ENCODE measurements at regions not wholly inside any gene's neighbourhood (a gene's known extent, or its start where the extent isn't known, plus 50 kb on each side); places are given as distances from the start of the nearest gene placed in this dataset.
"Not testable (repeated sequence)": the region's sequence is repeated elsewhere in the genome, so short reads cannot be mapped to it uniquely, and the experiment has no call there.

- no peak for DNase-seq
Observed at GRCh38 chr6:56838016-56838555, 116.8 kb upstream of the BEND6 start.

DNA sequence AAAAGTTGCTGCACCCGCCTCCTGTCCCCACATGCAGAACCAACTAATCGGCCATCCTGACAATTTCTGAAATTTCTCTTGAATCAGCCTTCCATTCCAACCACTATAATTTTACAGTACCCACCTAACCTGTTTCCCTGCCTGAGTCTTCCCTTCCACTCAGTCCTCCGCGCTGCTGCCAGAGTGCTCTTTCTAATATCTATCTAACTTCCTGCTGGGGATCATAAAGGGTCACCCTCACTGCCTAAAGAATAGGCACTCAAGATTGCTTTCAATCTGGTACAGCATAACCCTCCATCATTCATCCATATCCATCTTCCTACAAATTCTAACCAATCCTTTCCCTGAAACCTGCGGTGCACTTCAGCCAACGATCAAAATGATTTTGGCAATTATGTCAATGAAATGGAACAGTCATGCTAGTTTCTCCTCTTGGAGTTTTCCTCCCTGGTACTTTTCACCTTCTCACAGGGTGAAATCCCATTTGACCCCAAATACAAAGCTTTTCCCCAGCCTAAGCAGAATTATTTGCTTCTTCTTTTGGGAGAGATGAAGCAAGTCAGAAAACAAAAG is 117.5 kb upstream of the BEND6 start:
- DNase-seq, result no peak

- no peak for DNase-seq
Observed at GRCh38 chr6:56835612-56836011, 119.3 kb upstream of the BEND6 start.

DNA sequence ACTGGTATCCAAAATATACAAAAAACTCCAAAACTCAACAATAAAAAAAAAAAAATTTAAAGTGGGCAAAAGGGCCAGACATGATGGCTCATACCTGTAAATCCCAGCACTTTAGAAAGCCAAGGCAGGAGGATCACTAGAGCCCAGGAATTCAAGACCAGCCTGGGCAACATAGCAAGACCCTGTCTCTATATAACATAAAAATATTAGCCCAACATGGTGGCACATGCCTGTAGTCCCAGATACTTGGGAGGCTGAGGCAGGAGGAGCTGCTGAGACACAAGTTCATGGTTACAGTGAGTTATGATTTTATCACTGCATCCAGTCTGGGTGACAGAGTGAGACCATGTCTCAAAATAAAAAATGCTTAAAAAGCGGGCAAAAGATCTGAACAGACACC is 121.0 kb upstream of the BEND6 start:
- no peak for DNase-seq

- DNase-seq, result no peak
Observed at GRCh38 chr6:56833127-56833791, 121.6 kb upstream of the BEND6 start.

DNA sequence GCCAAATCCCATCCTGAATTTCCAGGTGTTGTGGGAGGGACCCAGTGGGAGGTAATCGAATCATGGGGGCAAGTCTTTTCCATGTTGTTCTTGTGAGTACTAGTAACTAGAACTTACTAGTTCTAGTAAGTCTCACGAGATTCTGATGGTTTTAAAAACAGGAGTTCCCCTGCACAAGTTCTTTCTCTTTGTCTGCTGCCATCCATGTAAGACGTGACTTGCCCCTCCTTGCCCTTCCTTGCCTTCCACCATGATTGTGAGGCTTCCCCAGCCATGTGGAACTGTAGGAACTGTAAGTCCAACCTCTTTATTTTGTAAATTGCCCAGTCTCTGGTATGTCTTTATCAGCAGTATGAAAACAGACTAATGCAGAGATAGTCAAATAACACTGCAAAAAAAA is 122.7 kb upstream of the BEND6 start:
- DNase-seq, result no peak

DNA sequence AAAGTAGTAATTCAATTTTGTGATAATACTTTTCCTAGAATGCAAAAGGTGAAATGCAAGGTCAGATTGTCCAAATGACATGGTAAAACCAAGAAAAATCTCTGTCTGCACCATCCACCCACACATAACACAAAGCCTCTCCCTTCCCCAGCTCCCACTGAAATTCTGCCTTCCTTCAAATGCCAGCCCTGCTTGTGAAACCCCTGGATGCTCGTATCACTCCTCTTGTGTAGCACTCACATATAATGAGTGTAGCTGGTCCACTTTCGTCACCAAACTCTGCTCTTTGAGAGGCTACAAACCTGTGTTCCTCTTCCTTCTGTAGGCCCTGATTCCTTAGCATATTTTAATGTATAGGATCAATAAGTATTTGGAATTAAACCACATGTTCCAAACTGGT is 123.6 kb upstream of the BEND6 start:
- no peak for DNase-seq

DNA sequence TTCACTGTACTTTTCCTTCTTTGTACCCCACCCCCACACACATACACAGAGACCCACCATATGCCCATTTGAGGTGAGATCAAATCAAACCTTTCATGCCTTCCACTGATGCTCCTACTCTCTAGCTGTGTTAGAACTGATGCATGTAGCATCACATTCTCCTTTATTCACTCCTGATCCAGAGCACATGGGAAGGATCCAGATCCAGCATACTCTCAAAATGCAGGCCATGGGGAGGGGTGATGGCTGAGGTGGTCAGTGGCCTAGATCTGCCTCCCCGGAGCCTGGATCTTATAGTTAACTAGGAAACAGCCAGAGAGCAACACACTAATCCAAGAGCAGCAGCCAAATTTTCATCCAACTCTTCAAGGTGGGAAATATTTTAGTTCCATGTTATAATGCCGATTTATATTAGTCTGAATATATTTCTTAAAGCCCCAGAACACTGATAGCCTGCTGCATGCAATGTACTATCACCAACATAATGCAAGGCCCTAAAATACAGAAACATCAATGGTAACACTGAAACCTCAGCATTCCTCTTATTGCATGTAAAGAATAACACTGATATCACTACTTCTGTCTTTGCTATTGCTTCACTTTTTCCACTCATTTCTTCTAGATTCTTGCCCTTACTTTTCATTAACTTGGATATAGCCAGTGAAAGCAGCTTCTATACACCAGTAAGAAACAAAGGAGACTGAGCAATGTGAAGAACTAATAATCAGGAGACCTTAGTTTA is 126.8 kb upstream of the BEND6 start:
- DNase-seq, result no peak

GRCh38 chr6:56824431-56824830 is 130.5 kb upstream of the BEND6 start:
- not testable (repeated sequence) for DNase-seq

GRCh38 chr6:56821005-56821432 is 133.9 kb upstream of the BEND6 start:
- DNase-seq, result no peak

GRCh38 chr6:56820060-56820459 is 134.8 kb upstream of the BEND6 start:
- no peak for DNase-seq

DNA sequence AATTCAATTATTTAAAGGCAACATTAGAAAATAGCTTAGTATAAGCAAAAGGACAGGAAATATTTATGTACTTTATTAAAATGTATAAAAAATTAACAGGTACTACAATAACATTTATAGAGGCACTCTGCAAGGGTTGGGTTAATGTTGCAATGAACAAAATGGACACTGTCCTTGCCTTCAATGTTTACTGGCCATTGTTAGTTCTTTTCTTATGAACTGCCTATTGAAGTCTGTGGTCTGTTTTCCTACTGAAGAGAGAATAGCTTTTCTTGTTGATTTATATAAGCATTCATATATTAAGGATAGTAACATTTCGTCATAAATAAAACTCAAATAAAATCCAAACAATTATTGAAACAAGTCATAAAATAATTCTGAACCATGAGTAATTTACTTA is 135.3 kb upstream of the BEND6 start:
- no peak for DNase-seq

GRCh38 chr6:56816370-56816769 is 138.5 kb upstream of the BEND6 start:
- DNase-seq, result no peak

DNA sequence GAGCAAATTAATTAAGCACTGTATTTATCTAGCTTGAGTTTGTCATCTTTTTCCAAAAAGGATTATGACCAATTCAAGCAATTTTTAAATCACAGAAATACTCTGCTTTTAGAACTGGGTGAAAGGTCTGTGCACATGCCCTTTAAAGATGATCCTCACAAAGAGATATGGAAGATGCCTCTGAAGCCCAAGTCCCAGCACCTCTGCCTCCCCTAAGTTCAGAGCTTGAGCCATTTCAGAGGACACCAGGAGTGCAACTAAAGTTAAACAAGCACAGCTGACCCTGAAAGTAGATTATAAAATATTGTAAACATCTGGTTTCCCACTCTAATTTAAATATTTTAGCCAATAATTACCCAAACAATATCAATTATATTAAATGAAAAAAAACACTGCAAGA is 139.5 kb upstream of the BEND6 start:
- DNase-seq, result no peak

GRCh38 chr6:56814802-56815201 is 140.1 kb upstream of the BEND6 start:
- no peak for DNase-seq

DNA sequence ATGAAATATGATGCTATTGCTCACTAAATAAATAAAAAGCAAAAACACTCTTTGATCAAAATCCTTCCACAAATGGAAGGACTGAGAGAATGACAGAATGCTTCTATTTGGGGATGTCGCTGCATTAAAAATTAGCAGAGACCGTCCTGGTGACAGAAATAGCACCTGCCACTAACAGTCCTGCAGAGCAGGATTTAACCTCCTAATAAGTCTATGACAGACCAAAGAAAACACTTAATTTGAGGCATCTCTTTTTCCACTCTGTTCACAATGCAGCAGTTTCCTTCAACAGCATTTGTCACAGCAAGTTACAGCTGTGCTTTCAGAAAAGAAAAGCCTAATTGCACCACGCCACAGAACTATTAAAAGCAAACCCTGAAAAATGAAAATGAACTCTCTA is 140.6 kb upstream of the BEND6 start:
- no peak for DNase-seq

- not testable (repeated sequence) for DNase-seq
Observed at GRCh38 chr6:56812851-56813250, 142.1 kb upstream of the BEND6 start.

DNA sequence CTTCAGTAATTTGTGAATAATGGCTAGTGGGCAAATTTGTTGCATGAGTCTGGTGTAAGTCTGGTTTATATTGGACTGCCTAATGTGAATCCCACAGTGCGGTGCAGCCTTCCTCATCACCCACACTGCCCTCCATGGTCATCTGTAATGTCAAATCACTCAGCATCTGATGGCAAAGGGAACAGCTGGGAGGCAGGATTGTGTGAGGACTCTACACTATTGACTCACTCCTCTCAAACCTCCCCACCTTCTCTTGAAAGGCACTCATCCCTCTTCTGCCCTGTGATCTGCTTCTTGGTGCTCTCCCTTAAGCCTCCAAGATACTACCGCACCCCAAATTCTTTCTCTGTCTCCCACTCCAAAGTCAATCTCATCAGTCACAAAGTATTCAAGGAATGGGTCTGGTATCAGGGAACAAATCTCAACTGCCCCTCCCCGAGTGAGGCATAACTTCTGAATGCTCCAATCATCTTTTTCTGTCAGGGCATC is 146.0 kb upstream of the BEND6 start:
- DNase-seq, result no peak

DNA sequence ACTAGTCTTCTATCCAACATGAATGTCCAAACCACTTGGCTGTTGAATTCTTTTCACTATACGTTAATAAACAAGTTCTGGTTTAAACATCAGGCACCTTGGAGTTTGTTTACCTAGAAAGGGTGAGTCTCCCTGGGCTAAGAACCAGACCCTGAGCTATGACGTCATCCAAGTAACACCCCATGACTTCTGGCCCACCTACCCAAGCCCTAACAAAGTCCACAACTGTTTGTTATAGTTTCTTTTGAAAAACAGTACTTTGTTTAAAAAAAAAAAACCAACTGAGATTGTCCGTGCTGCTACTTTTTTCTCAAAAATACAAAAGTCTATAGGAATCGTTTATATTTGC is 146.9 kb upstream of the BEND6 start:
- DNase-seq, result no peak

DNA sequence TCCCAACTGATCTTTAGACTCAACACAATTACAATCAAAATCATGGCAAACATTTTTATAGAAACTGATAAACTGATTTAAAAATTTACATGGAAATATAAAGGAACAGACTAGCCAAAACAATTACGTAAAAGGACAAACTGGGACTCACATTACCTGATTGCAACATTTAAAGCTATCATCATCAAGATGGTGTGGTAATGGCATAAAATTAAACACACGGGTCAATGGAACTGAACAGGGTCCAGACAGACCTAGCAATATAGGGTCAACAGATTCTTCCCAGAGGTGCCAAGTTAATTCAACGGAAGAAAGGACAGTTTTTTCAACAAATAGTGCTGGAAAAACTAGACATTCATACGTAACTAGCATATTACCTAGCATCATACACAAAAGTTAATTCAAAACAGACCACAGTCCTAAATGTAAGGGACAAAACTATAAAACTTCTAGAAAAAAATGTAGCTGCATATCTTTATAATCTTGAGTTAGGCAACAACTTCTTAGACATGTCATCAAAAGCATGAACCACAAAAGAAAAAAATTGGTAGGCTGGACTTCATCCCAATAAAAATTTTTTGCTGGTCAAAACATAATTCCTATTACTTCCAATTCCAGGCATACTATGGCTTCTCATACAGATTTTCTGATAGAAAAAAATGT is 147.4 kb upstream of the BEND6 start:
- no peak for DNase-seq

- DNase-seq, result no peak
Observed at GRCh38 chr6:56806368-56806767, 148.5 kb upstream of the BEND6 start.

DNA sequence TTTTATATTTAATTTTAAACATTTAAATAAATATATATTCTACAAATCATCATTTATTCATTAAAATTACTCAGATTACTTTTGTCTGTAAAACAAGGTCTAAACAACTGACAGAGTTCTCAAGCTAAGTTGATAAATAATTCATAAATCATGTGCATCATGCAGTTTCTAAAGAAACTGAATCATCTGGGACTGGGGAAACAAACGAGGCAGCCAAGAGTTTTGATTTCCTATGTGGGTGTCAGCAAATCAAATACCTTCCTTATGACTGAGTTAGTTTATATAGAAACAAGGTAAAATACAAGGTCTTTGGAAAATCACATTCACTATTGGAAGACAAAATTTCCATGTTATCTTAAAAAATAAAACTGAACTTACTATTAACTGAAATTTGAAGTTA is 149.9 kb upstream of the BEND6 start:
- DNase-seq, result no peak

DNA sequence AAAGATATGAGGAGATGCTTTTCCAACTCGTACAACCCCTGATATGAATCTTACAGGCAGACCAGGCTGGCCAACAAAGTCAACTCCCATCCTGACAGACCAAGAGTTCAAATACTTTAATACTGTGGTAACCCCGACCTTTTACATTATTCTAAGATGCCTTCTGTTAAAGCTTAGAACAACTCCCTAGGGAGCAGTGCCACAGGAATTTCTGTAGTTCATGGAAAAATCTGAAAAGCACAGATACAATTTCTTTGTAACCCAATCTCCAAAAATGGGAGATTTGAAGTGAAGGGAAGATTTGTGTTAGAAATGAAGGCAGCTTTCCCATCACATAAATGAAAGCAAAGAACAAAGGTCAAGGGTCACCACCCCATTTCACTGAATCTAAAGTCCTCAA is 151.3 kb upstream of the BEND6 start:
- DNase-seq, result no peak

- no peak for DNase-seq
Observed at GRCh38 chr6:56802584-56802983, 152.3 kb upstream of the BEND6 start.
